ENCODE measurements at regions not wholly inside any gene's neighbourhood (a gene's known extent, or its start where the extent isn't known, plus 50 kb on each side); places are given as distances from the start of the nearest gene placed in this dataset.

DNA sequence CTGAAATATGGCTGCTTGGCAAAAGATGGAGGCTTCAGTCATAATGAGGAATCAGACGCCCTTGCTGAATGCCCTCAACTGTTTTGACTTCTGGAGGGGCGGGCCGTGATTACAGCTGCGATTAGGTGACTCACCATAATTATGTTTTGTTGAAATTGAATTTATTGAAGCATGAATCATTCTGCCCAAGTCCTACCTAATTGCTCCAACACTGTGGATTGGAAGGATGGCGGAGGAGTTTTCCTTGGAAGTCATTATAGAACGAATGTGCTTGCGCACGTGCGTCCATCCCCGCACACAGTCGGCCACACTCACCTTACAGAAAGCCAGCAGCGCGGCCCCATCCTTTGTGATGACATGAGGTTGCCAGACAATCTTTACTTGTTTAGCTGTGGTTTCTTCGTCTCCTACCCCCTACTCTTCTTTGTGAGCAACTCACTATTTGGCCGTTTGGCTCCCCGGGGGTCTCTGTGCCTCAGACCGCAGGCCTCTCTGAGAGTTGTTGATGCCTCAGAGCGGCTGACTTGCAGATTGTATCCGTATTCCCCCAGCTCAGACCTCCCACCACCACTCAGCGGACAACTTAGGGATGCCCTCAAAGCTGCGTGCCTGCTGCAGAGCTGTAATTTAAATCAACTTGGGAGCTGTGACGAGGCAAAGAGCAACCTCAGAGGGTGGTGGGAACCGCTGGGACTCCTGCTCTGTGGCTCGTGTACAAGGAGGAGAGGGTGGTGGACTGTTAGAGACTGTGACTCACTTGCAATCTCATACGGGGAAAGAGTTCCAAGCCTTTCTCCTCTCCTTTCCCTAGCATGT is 513.4 kb downstream of the TNS1 start:
- DNase-seq = no peak
- Histone ChIP-seq H3K4me3 (ENCODE audit: low read length) (no peak overlapping the region), H3K36me3 (ENCODE audit: control insufficient read depth, insufficient read depth, low read length) (no peaks in the 10 kb centered on the region), H3K4me1 (ENCODE audit: control insufficient read depth, insufficient read depth, low read length) (peaks cover 6% of the 10 kb centered on the region), H3K27ac (ENCODE audit: low read length) (no peak overlapping the region), H3K27me3 (ENCODE audit: control insufficient read depth, insufficient read depth, low read length) (peaks cover 2% of the 10 kb centered on the region), H3K9me3 (ENCODE audit: control insufficient read depth, low read depth, low read length) (no peaks in the 10 kb centered on the region)
- no CpG with 5 or more reads among the region's 25 CpGs for WGBS (ENCODE audit: insufficient coverage, low lambda C conversion rate)

GRCh38 chr2:217484046-217484445 is 518.7 kb downstream of the TNS1 start:
- DNase-seq = no peak
- WGBS (ENCODE audit: insufficient coverage, low lambda C conversion rate) = 67% methylated on average over 1 of the region's 1 CpG
- Histone ChIP-seq H3K36me3 (ENCODE audit: control insufficient read depth, insufficient read depth, low read length) (no peaks in the 10 kb centered on the region), H3K4me1 (ENCODE audit: control insufficient read depth, insufficient read depth, low read length) (no peaks in the 10 kb centered on the region), H3K4me3 (ENCODE audit: low read length) (no peak overlapping the region), H3K27ac (ENCODE audit: low read length) (no peak overlapping the region), H3K27me3 (ENCODE audit: control insufficient read depth, insufficient read depth, low read length) (no peaks in the 10 kb centered on the region), H3K9me3 (ENCODE audit: control insufficient read depth, low read depth, low read length) (no peaks in the 10 kb centered on the region)

DNA sequence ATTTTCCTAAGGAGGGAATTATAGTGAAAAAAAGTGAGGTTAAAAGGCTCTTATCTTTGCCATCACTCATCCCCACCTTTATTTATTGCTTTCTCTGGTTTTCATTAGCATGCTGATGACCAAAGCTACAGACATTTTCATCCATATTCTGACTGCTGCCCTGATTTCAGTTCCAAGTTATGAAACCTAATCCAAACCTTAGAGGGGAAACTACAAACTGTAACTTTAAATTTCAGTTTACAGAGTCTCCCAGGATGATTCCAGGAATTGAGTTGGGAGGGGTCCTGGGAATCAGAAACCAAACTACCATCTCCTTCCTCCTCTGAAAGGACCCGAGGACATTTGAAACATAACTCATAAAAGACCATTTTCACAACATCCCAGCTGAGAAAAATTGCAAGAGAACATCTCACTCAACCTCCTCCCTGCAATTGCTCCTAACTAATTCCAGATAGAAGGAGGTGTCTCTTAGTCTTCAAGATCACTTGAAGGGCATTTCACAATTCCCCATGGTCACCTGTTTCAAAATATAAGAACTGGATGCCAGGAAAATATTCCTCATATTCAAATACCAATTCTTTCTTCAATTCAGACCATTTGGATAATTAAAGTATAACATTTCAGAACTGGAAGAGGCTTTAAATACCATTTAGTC is 520.6 kb downstream of the TNS1 start:
- Histone ChIP-seq H3K27me3 (ENCODE audit: control insufficient read depth, insufficient read depth, low read length) (no peaks in the 10 kb centered on the region), H3K27ac (ENCODE audit: low read length) (no peak overlapping the region), H3K9me3 (ENCODE audit: control insufficient read depth, low read depth, low read length) (no peaks in the 10 kb centered on the region), H3K36me3 (ENCODE audit: control insufficient read depth, insufficient read depth, low read length) (no peaks in the 10 kb centered on the region), H3K4me1 (ENCODE audit: control insufficient read depth, insufficient read depth, low read length) (no peaks in the 10 kb centered on the region), H3K4me3 (ENCODE audit: low read length) (no peak overlapping the region)
- no peak for DNase-seq
- WGBS (ENCODE audit: insufficient coverage, low lambda C conversion rate) = no CpG with 5 or more reads among the region's 1 CpG

DNA sequence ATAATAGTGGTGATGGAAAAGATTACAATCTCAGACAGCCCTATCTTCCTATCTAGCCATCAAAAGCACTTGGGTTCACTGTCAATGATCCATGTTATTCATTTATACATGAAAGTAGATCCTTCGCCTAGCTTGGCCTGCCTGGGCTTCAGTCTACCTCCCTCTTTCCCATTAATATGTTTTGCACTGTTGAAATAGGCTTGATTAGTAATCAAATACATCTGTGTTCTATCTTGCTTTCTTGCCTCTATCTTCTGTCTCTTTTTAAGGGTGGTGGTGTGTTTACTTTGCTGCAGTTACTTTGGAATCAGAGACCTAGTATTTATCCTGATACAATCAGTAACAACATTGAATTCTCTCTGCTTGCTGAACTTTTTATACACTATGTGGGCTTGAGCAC is 521.2 kb downstream of the TNS1 start:
- H3K4me1 ChIP-seq (ENCODE audit: control insufficient read depth, insufficient read depth, low read length) = no peaks in the 10 kb centered on the region
- no peaks in the 10 kb centered on the region for H3K36me3 ChIP-seq (ENCODE audit: control insufficient read depth, insufficient read depth, low read length)
- no peaks in the 10 kb centered on the region for H3K27me3 ChIP-seq (ENCODE audit: control insufficient read depth, insufficient read depth, low read length)
- H3K4me3 ChIP-seq (ENCODE audit: low read length) = no peak overlapping the region
- no CpG with 5 or more reads among the region's 1 CpG for WGBS (ENCODE audit: insufficient coverage, low lambda C conversion rate)
- DNase-seq = no peak
- no peaks in the 10 kb centered on the region for H3K9me3 ChIP-seq (ENCODE audit: control insufficient read depth, low read depth, low read length)
- no peak overlapping the region for H3K27ac ChIP-seq (ENCODE audit: low read length)

GRCh38 chr2:217479566-217479965 is 523.2 kb downstream of the TNS1 start:
- H3K36me3 ChIP-seq (ENCODE audit: control insufficient read depth, insufficient read depth, low read length) = no peaks in the 10 kb centered on the region
- WGBS (ENCODE audit: insufficient coverage, low lambda C conversion rate) = no CpG with 5 or more reads among the region's 4 CpGs
- no peaks in the 10 kb centered on the region for H3K9me3 ChIP-seq (ENCODE audit: control insufficient read depth, low read depth, low read length)
- no peak for DNase-seq
- no peaks in the 10 kb centered on the region for H3K4me1 ChIP-seq (ENCODE audit: control insufficient read depth, insufficient read depth, low read length)
- no peaks in the 10 kb centered on the region for H3K27me3 ChIP-seq (ENCODE audit: control insufficient read depth, insufficient read depth, low read length)
- no peak overlapping the region for H3K4me3 ChIP-seq (ENCODE audit: low read length)
- no peak overlapping the region for H3K27ac ChIP-seq (ENCODE audit: low read length)

DNA sequence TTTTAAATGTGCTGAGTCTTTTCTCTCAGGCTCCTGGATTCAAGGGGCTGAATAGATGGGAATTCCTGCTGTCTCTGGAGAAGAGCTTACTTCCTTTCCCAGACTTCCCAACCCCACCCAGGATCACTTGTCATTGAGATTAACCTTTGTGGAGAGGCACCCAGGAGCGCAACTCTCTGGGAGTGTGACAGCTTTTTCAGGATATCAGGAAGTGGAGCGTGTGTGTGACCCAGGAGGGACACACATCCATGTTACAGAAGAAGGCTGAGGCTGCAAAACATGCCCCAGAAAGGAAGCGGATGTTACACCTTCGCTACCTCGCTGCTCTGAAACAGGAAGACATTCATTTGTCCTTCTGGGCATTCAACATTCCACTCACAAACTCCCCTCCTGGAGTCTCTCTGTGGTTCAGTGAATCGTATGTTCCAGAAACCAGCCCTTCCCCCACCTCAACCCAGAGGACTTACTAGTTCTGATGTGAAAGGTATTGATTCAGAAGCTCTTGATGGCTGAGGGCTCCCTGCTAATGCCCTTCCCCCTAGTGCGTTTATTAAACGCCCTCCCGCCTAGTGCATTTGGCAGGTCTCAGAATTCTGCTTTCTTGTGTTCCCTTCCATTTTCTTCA is 523.9 kb downstream of the TNS1 start:
- no peaks in the 10 kb centered on the region for H3K4me1 ChIP-seq (ENCODE audit: control insufficient read depth, insufficient read depth, low read length)
- DNase-seq = no peak
- H3K9me3 ChIP-seq (ENCODE audit: control insufficient read depth, low read depth, low read length) = no peaks in the 10 kb centered on the region
- H3K27me3 ChIP-seq (ENCODE audit: control insufficient read depth, insufficient read depth, low read length) = no peaks in the 10 kb centered on the region
- 100% methylated on average over 1 of the region's 9 CpGs for WGBS (ENCODE audit: insufficient coverage, low lambda C conversion rate)
- no peak overlapping the region for H3K4me3 ChIP-seq (ENCODE audit: low read length)
- H3K36me3 ChIP-seq (ENCODE audit: control insufficient read depth, insufficient read depth, low read length) = no peaks in the 10 kb centered on the region
- H3K27ac ChIP-seq (ENCODE audit: low read length) = no peak overlapping the region

DNA sequence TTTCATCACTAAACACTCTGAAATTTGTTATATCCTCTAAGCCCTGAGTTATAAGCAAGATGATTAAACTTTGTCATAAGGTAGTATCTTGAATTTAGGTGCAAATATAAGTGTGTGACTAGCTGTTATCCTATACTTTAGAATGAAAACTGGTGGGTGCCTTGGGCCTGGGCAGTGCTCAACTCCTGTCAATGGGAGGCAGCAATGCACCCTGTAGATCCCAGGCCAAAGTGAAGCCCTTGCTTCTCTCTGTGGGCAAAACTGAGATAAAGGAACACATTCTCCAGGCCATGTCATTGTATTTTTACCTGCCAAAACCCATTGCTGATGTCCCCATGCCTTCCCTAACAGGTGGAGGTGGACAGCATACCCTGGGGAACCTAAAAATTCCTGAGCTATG is 525.2 kb downstream of the TNS1 start:
- Histone ChIP-seq H3K36me3 (ENCODE audit: control insufficient read depth, insufficient read depth, low read length) (no peaks in the 10 kb centered on the region), H3K4me3 (ENCODE audit: low read length) (no peak overlapping the region), H3K4me1 (ENCODE audit: control insufficient read depth, insufficient read depth, low read length) (no peaks in the 10 kb centered on the region), H3K9me3 (ENCODE audit: control insufficient read depth, low read depth, low read length) (no peaks in the 10 kb centered on the region), H3K27ac (ENCODE audit: low read length) (no peak overlapping the region), H3K27me3 (ENCODE audit: control insufficient read depth, insufficient read depth, low read length) (no peaks in the 10 kb centered on the region)
- DNase-seq = no peak

GRCh38 chr2:217475791-217476190 is 527.0 kb downstream of the TNS1 start:
- no peaks in the 10 kb centered on the region for H3K36me3 ChIP-seq (ENCODE audit: control insufficient read depth, insufficient read depth, low read length)
- no peaks in the 10 kb centered on the region for H3K9me3 ChIP-seq (ENCODE audit: control insufficient read depth, low read depth, low read length)
- H3K4me1 ChIP-seq (ENCODE audit: control insufficient read depth, insufficient read depth, low read length) = no peaks in the 10 kb centered on the region
- no peak for DNase-seq
- H3K27me3 ChIP-seq (ENCODE audit: control insufficient read depth, insufficient read depth, low read length) = no peaks in the 10 kb centered on the region
- WGBS (ENCODE audit: insufficient coverage, low lambda C conversion rate) = no CpG with 5 or more reads among the region's 4 CpGs
- no peak overlapping the region for H3K27ac ChIP-seq (ENCODE audit: low read length)
- H3K4me3 ChIP-seq (ENCODE audit: low read length) = no peak overlapping the region

DNA sequence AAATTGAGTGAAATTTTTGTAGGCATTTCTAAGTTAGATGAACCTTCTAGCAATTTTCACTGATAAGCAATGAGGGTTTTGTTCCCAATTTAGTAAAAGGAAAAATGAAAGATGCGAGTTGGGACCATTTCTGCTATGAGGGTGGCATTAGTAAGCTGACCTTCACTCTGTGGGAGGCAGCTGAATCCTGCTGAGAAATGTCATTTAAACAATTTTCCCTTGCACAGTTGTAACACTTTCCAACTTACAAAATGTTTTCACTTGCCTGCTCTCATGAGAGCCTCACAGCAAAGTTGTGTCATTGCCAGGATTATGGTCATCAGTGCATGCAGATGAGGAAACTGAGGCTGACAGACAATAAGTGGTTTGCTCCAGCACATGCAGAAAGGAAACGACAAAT is 527.7 kb downstream of the TNS1 start:
- WGBS (ENCODE audit: insufficient coverage, low lambda C conversion rate) = no CpG with 5 or more reads among the region's 2 CpGs
- Histone ChIP-seq H3K27ac (ENCODE audit: low read length) (no peak overlapping the region), H3K36me3 (ENCODE audit: control insufficient read depth, insufficient read depth, low read length) (no peaks in the 10 kb centered on the region), H3K4me3 (ENCODE audit: low read length) (no peak overlapping the region), H3K4me1 (ENCODE audit: control insufficient read depth, insufficient read depth, low read length) (no peaks in the 10 kb centered on the region), H3K27me3 (ENCODE audit: control insufficient read depth, insufficient read depth, low read length) (no peaks in the 10 kb centered on the region), H3K9me3 (ENCODE audit: control insufficient read depth, low read depth, low read length) (no peaks in the 10 kb centered on the region)
- DNase-seq = no peak

DNA sequence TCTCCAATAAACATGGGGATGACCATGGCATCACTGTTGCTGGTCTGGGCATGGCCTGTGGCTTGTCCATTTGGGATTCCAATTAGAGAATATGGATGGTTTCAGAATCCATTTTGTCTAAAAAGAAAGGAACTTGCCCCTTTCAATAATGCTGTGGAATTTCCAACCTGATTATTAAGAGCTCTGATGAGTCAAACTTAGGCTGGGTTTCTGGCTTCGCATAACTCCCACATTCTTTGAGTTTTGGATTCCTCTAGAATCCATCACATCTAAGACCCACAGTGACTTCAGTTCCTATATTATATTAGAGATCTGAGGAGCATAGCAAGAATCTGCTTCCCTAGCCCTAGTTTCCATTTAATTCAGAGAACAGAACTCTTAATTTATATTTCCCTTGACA is 531.5 kb downstream of the TNS1 start:
- WGBS (ENCODE audit: insufficient coverage, low lambda C conversion rate) = no CpG with 5 or more reads among the region's 1 CpG
- no peaks in the 10 kb centered on the region for H3K27me3 ChIP-seq (ENCODE audit: control insufficient read depth, insufficient read depth, low read length)
- H3K4me1 ChIP-seq (ENCODE audit: control insufficient read depth, insufficient read depth, low read length) = no peaks in the 10 kb centered on the region
- no peak overlapping the region for H3K4me3 ChIP-seq (ENCODE audit: low read length)
- no peak overlapping the region for H3K27ac ChIP-seq (ENCODE audit: low read length)
- H3K36me3 ChIP-seq (ENCODE audit: control insufficient read depth, insufficient read depth, low read length) = no peaks in the 10 kb centered on the region
- no peaks in the 10 kb centered on the region for H3K9me3 ChIP-seq (ENCODE audit: control insufficient read depth, low read depth, low read length)
- no peak for DNase-seq

Measured in large intestine (tissue), 3 donors.